HG02610 (cell line): ENCODE measurements at regions not wholly inside any gene's neighbourhood (a gene's known extent, or its start where the extent isn't known, plus 50 kb on each side); places are given as distances from the start of the nearest gene placed in this dataset.
A peak's percentile ranks its signal among the peaks of the same experiment; 100 is the strongest.

Source experiments
- ATAC-seq: cut with Tn5 transposase; IDR thresholded peaks from one replicate; pipeline ENCODE4 v1.9.1; 2021; ENCODE audit warnings: mild to moderate bottlenecking, moderate library complexity; ENCODE audit not compliant: unreplicated experiment

GRCh38 chr2:67650291-67651133 lies 253.4 kb downstream of the ETAA1 start:
- no peak for ATAC-seq

GRCh38 chr2:67651565-67651964 lies 254.4 kb downstream of the ETAA1 start:
- no peak for ATAC-seq

- peak; percentile 86 for ATAC-seq
These were observed 255.5 kb downstream of the ETAA1 start for GRCh38 chr2:67652679-67653078.

GRCh38 chr2:67656875-67657274 lies 259.7 kb downstream of the ETAA1 start:
- no peak for ATAC-seq

- ATAC-seq, result no peak
These were observed 261.7 kb downstream of the ETAA1 start for GRCh38 chr2:67658820-67659219.

- no peak for ATAC-seq
These were observed 263.0 kb downstream of the ETAA1 start for GRCh38 chr2:67660015-67660602.

GRCh38 chr2:67660871-67661270 lies 263.7 kb downstream of the ETAA1 start:
- no peak for ATAC-seq

GRCh38 chr2:67662222-67662621 lies 265.1 kb downstream of the ETAA1 start:
- ATAC-seq, result no peak

GRCh38 chr2:67663776-67664175 lies 266.6 kb downstream of the ETAA1 start:
- ATAC-seq, result no peak

GRCh38 chr2:67666386-67667053 lies 269.4 kb downstream of the ETAA1 start:
- ATAC-seq, result no peak

GRCh38 chr2:67667054-67667908 lies 270.1 kb downstream of the ETAA1 start:
- ATAC-seq, result no peak

- ATAC-seq, result no peak
These were observed 271.4 kb downstream of the ETAA1 start for GRCh38 chr2:67668538-67668937.

GRCh38 chr2:67669168-67669567 lies 272.0 kb downstream of the ETAA1 start:
- ATAC-seq, result no peak

GRCh38 chr2:67669766-67670165 lies 272.6 kb downstream of the ETAA1 start:
- ATAC-seq, result no peak

- no peak for ATAC-seq
These were observed 273.6 kb downstream of the ETAA1 start for GRCh38 chr2:67670747-67671183.

- ATAC-seq, result no peak
These were observed 274.6 kb downstream of the ETAA1 start for GRCh38 chr2:67671464-67672450.

- ATAC-seq, result no peak
These were observed 277.5 kb downstream of the ETAA1 start for GRCh38 chr2:67674668-67675067.

GRCh38 chr2:67684991-67685390 lies 287.9 kb downstream of the ETAA1 start:
- no peak for ATAC-seq

- ATAC-seq, result no peak
These were observed 289.1 kb downstream of the ETAA1 start for GRCh38 chr2:67686254-67686653.

- ATAC-seq, result no peak
These were observed 292.1 kb downstream of the ETAA1 start for GRCh38 chr2:67689186-67689585.
